GM19328 (cell line): ENCODE measurements at regions not wholly inside any gene's neighbourhood (a gene's known extent, or its start where the extent isn't known, plus 50 kb on each side); places are given as distances from the start of the nearest gene placed in this dataset.
"Not testable (repeated sequence)": the region's sequence is repeated elsewhere in the genome, so short reads cannot be mapped to it uniquely, and the experiment has no call there.

Experiments
- ATAC-seq: cut with Tn5 transposase; IDR thresholded peaks from one replicate; pipeline ENCODE4 v1.9.1; 2021; ENCODE audit warnings: mild to moderate bottlenecking, moderate library complexity; ENCODE audit not compliant: unreplicated experiment

DNA sequence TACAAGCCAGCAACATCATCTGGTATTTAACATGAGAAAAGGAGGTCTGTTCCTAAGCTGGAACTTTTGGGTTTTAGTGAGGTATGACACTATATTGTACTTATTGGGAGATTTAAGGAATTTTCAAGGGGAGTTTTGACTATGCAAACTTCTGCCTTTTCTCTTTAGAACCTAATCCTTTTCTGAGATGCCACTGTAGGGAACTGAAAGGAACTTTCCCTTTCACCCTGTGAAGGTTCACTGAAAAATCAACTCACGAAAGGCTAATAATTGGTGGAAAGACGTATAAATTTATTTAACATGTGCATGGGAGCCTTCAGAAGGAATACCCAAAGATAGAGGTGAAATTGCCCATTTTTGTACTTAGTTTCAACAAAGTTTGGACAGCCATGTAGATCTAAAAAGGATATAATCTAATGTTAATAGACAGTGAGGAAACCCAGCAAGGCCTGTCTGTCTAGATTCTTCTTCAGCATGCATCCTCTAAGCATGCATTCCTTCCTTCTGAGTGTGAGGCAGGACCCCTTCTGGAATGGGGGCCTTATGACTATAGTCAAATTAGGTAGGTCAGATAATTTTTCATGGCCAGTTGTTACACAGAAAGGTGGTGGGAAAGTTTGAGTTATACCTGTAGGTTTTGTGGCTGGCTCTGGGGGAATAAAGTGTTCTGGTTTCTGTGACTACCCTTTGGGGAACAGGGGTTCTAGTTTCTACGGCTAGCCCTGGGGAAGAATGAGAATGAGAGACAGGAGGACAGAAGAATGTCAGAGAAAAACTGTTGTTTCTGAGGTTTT is 200.3 kb downstream of the C9orf152 start:
- ATAC-seq, result peak; percentile 51

DNA sequence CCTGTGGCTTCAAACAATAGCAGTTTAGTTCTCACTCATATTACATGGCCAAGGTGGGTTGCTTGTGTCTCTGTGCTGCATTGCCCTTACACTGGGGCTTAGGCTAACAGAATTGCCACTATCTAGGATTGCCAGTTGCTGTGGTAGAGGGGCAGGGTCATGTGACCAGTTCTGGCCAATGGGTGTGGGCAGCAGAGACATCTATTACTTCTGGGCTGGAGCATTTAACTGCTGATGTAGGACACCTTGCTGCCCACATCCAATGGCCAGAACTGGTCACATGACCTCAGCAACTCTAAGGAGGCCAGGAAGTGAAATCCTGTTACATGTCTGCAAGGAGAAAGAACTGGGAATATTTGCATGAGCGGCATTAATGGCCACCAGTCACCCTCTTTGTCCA is 199.3 kb downstream of the C9orf152 start:
- ATAC-seq, result no peak

DNA sequence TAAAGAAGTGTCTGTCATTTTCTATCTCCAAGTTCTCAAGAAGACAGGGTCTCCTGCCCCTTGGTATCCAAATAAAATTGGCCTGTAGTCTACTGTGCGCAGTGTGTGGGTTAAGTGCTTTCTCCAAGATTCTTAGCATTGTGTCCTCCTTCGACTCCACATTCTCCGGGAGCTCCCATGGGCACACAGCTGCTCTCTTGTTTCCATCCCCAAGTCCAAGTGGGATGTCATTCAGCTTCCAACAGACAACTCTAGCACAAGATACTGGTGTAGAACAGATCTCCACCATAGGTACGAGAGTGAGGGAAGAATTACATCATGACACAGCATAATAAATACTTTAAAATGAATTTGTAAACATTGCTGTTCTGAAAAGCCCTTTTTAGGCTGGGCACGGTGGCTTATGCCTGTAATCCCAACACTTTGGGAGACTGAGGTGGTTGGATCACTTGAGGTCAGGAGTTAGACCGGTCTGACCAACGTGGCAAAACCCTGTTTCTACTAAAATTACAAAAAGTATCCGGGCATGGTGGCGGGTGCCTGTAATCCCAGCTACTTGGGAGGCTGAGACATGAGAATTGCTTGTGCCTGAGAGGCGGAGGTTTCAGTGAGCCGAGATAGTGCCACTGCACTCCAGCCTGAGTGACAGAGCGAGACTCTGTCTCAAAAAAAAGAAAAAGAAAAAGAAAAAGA is 196.2 kb downstream of the C9orf152 start:
- no peak for ATAC-seq

DNA sequence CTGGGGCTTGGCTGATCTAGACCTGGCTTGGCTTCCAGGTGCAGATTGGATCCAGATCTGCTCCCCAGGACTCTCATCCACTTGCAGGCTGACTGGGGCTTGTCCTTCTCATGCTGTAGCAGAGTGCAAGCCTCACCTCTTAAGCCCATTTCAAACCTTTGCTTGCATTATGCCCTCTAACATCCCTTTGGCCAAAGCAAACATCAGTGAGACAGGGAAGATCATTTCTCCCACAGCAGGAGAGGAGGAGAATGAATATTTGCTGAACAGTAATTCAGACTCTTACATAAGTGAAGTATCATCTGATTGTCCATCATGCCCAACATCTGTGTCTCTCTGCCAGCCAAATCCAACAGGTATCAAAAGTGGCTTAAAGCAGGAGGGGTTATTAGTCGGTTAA is 194.9 kb downstream of the C9orf152 start:
- ATAC-seq, result no peak

DNA sequence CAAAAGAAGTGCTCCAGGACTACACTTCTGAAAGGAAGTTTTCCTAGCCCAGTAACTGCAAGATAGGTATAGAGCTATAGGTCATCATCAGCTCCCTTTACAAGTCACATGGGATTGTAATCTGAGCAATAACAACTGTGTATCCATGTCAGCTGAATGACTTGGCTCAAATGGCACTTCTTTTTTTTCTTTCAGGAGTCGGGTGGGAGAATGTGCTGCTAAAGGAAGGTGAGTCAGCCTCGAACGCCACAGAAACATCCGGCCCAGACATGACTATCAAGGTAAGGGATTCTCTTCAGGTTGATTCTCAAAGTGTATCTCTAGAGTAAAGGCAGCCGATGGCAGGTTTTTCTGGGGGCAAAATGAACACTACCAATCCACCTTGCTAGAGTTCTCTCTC is 192.2 kb downstream of the C9orf152 start:
- ATAC-seq, result no peak

DNA sequence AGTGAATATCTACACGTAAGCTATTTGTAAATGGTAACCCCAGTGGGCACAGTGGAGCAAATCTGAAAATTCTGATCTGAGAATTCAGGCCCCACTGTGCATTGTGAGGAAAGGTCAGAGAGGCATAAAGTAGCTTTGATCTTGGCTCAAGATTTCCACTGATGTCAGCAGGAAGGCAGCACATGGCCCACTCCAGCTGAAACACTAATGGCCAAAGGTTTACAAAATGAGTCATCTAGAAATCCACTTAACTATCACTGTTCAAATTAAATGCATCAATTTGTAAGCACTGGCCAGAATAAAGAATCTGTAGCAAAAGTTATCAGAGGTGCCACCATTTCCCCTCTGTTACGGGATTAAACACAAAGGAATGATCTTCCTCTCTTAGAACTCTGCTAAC is 191.6 kb downstream of the C9orf152 start:
- ATAC-seq, result no peak

DNA sequence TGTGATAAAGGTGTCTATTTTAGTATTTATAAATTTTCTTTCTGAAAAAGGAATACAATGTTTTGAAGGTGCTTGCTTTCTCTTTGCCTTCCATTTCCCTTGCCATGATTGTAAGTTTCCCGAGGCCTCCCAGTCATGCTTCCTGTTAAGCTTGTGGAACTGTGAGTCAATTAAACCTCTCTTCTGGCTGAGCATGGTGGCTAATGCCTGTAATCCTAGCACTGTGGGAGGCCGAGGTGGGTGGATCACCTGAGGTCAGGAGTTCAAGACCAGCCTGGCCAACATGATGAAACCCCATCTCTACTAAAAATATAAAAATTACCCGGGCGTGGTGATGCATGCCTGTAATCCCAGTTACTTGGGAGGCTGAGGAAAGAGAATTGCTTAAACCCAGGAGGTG is 187.7 kb downstream of the C9orf152 start:
- not testable (repeated sequence) for ATAC-seq

DNA sequence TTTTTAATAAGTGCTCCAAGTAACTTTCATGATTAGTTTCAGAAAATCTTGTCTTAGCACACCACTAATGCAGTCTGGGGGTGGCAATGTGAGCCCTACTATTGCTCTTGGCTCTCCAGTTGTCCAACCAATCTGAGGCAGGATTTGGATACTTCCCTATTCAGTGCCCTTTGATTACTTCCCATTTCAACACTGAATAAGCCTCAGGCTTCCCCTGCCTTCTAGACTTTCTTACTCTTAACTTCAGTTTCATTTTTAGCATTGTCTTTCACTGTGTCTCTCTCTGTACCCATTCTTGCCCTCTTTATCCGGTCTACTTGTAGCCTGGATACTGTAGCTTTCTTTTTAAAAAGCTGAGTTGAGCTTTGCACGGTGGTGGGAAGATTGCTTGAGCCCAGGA is 186.1 kb downstream of the C9orf152 start:
- ATAC-seq, result peak; percentile 97

DNA sequence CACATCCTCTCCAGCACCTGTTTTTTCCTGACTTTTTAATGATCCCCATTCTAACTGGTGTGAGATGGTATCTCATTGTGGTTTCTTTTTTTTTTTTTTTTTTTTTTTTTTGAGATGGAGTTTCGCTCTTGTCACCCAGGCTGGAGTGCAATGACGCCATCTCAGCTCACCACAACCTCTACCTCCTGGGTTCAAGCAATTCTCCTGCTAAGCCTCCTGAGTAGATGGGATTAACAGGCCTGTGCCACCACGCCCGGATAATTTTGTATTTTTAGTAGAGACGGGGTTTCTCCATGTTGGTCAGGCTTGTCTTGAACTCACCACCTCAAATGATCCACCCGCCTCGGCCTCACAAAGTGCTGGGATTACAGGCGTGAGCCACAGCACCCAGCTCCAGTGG is 184.7 kb downstream of the C9orf152 start:
- not testable (repeated sequence) for ATAC-seq

DNA sequence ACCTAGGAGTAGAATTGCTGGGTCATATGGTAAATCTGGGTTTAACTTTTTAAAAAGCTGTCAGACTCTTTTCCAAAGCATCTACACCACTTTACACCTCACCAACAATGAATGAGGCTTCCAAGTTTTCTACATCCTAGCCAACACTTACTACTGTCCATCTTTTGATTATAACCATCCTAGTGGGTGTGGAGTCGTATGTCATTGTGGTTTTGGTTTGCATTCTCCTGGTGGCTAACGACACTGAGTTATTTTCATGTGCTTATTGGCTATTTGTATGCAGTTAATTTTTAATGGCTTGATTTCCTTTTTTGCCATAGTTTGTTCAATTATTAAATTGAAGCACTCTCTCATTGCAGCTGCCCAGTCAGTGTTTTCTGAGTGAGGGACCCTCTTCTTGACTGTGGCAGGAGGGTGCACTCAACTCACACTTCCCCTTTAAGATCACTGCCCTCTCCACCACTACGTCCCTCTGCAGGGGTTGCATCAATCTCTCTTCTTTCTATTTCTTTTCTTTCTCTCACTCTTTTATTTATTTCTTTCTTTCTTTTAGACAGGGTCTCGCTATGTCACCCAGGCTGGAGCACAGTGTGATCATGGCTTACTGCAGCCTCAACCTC is 182.3 kb downstream of the C9orf152 start:
- no peak for ATAC-seq

DNA sequence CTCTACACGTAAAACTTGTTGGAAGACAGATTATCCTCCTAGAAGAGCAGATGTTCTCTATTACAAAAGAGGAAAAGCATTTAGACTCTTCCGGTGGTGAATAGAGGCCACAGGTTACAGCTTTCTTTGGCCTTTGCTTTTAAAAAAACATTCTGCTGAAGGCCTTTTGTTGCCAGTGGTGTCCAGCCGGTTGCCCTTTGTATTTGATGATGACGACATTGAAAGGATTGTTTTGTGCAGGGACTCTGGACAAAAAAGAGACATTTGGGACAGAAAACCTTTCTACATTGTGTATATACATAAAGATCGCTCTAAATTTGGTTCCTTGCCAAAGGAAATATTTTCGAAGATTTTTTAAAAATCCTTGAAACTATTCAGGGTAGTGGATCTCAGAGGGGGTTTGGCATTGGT is 180.3 kb downstream of the C9orf152 start:
- no peak for ATAC-seq

DNA sequence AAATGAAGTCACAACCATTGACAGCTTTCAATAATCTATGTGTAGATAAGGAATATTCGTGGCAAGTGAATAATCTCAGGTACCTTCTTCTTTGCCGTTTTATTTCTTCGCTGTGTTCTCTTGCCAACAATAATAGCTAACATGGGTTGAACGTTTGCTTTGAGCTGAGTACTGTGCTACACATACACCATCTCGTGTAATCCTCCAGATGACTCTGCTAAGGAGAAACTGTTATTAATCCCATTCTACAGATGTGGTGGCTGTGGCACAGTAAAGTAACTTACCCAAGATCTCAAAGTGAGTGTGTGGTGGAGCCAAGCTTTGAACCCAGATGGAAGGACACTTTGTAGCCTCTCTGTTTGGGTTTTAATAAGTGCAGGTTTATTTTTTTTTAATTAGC is 179.7 kb downstream of the C9orf152 start:
- ATAC-seq, result no peak

DNA sequence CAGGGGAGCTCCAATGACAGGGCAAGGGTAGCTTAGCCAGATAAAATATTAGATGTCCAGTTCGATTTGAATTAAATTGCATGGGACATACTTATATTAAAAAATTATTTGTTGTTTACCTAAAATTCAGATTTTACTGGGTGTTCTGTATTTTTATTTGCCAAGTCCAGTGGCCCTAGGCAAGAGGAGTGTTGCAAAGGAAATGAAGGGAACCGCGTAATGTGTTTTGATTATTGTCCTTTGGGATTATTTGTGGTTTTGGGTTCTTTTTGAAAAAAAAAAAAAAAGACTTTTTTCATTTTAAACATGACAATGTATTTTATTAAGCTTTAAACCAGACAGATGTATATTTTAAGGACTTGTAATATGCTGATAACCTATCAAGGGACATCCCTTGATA is 179.3 kb downstream of the C9orf152 start:
- ATAC-seq, result no peak

DNA sequence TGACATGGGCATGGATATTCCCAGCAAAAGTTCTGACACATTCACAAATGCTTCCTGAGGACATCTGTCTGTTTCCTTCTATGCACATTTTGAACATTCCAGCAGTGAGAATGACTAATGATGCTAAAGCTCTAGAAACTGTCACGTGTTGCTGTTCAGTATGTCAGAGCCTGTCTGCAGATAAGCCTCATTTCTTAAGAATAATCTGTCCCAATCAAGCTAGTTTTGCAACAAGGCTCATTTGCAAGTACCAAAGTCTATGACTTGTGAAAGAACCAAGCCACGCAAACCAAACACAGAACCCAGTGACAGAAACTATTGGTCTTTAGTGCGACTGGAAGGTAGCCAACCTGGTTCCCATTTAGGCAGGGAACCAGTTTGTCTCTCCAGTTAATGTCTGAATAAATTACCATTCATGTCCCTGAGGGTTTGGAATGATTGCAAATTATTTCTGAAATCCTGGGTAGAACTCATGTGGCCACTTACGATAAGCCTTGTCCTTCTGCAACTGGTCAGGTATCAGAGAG is 178.5 kb downstream of the C9orf152 start:
- ATAC-seq, result no peak

DNA sequence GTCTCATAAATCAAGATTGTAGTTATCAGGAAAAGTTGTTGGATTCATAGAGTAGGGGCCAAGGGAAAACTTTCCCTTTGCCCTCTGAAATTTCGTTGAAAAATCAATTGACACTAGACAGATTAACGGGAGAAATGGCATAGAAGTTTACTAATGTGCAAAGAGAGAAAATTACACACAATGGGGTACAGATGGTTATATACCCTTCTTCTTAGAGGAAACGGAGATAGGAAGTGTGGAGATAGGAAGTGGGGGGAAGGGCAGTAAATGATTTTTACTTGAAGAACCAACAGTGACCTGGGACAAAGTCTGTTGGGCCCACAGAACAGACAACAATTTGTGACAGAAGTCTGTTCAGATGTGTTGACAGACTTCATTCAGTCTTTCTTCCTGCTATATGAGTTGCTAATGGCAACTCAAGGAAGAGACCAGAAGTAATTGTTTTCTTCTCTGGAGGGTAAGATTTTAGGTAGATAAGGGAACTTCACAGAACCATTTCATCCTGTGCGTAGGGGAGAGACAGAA is 177.9 kb downstream of the C9orf152 start:
- ATAC-seq, result no peak

DNA sequence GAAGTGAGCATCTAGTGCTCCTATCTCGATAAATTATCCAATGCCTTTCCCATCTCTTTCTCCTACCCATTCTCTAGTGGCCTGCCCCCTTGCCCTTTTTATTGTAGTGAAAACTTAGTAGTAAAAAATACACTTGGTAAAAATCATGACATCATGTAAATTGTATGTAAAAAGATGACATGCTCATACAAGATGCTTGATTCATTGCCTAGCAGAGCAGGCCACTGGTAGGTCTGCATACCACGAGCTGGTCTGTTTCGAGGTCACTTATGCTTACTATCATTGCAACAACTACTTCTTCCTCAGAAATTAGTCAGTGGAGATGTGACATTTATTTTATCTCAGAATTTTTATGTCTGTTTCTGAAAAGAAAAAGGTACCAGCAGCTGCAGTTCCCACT is 177.3 kb downstream of the C9orf152 start:
- no peak for ATAC-seq

DNA sequence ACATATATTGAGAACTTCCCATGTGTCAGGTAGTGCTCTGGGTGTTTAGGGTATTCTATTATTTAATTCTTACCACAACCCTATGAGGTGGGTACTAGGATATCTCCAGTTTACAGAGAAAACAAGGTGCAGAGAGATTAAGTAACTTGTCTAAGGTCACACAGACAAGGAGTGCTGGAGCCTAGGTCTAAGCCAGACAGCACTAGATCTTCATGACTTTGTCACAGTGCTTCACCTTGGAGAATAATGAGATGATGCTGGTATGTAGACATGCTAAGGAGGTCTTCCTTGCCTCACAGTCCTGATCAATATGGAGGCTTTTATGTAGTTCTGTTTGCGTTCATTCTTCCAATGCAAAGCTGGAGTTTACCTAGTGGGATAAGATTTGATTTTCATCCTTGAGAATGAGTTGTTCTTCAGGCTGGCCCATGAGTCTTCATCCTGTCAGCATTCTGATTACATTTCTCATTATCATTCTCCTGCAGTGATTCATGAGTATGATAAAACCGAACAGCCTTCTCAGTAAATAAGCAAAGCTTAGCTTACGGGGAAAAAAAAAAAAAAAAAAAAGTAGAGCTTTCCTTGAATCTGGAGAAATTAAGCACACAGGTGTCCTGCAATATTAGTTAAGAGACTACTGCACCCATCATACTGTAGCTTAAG is 176.3 kb downstream of the C9orf152 start:
- no peak for ATAC-seq

DNA sequence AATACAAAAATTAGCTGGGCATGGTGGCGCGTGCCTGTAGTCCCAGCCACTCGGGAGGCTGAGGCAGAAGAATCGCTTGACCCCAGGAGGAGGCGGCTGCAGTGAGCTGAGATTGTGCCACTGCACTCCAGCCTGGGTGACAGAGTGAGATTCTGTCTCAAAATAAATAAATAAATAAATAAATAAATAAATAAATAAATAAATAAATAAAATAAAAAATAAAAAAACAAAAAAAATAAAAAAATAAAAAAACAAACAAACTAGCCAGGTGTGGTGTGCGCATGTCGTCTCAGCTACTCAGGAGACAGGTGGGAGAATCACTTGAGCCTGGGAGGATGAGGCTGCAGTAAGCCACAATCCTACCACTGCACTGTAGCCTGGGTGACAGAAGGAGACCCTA is 175.4 kb downstream of the C9orf152 start:
- ATAC-seq, result not testable (repeated sequence)

DNA sequence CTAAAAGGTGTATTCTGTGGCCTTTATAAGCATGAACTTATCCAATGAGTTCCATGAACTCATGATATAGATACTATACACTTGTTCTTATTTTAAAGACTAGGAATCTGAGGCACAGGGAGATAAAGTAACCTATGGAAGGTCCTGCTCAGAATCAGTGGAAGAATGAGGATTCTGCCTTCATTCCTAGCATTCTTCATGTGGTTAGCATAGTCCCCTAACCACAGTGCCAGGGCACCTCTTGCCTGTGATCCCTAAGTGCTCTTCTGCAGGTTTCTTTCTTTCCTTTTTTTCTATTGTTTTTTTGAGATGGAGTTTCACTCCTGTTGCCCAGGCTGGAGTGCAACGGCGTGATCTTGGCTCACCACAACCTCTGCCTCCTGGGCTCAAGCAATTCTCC is 174.1 kb downstream of the C9orf152 start:
- no peak for ATAC-seq

DNA sequence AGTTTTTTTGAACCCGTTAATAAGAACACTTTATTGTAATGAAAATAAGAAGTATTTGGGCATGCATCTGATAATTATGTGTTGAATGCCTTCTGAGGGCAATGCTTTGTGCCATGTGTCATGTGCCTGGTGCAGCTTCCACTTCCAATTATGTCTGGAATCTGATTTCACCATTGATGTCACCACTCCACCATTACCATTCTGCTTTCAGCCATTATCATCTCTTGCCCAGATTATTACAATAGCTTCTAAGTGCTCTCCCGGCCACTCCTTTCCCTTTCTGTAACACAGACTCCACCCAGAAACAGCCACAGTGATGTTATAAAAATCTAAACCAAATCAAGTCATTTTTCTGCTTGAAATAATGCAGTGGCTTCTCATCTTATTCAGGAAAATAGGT is 171.7 kb downstream of the C9orf152 start:
- no peak for ATAC-seq

DNA sequence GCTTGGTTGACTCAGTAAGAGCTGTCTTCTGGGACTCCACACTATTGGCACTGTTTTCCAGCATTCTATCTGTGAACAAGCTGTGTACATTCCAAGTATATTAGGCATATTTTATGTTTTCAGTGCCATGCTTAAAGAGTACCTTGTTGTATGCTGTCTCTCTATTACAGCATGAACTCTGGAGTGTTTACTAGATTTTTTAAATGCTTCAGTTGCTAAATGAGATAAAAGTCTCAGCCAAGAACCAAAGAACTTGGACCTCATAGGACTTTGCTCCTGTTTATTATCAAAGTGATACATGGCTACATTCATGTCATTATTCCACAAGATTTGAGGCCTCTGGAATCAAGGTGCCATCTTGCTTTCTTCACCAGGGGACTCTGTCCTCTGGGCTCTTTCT is 167.2 kb downstream of the C9orf152 start:
- ATAC-seq, result no peak
